ENCODE measurements at regions not wholly inside any gene's neighbourhood (a gene's known extent, or its start where the extent isn't known, plus 50 kb on each side); places are given as distances from the start of the nearest gene placed in this dataset.

GRCh38 chr9:73006986-73007385 lies 54.1 kb upstream of the ALDH1A1 start:
- ChIA-PET POLR2A (no interaction called here), CTCF (no interaction called here)
- H3K4me1 Mint-ChIP-seq (ENCODE audit: low read depth), result no peaks in the 10 kb centered on the region
- H3K36me3 Mint-ChIP-seq, result no peaks in the 10 kb centered on the region
- H3K9me3 Mint-ChIP-seq, result no peaks in the 10 kb centered on the region
- H3K27ac Mint-ChIP-seq, result no peak overlapping the region
- peaks cover 13% of the 10 kb centered on the region for H3K27me3 Mint-ChIP-seq
- intact Hi-C loops (cut with micrococcal nuclease), result no loop called here
- H3K4me3 Mint-ChIP-seq, result no peak overlapping the region
- no peak for DNase-seq

Measured in activated CD4-positive, alpha-beta memory T cell treated with anti-CD3 and anti-CD28 coated beads for 36 hours (primary cell).